Gastrocnemius medialis (tissue), 4 donors: ENCODE measurements at regions not wholly inside any gene's neighbourhood (a gene's known extent, or its start where the extent isn't known, plus 50 kb on each side); places are given as distances from the start of the nearest gene placed in this dataset.

Source experiments
- ATAC-seq, 2 donors: fragments of 150-250 bp; one replicate each; pipeline ENCODE4 v1.9.1; 2016
- DNase-seq, 2 donors: peaks; one replicate each; pipeline ENCODE4 v3.0.0-alpha.2; 2019
- H3K27ac ChIP-seq, 4 donors: fragments of 200-600 bp; sonication (generic); 1 replicate in 1 of 4; 2 replicates in 3 of 4; pipeline ENCODE4 v1.5.1; 2016 to 2018; ENCODE audit warnings: mild to moderate bottlenecking in 2 of 4, moderate library complexity in 1 of 4
- H3K27me3 ChIP-seq, 3 donors: fragments of 200-600 bp; sonication (generic) in 2 of 3; 1 replicate in 1 of 3; 2 replicates in 2 of 3; pipeline versions ENCODE4 v1.5.1 to v1.6.0; 2016 to 2019; ENCODE audit warnings: mild to moderate bottlenecking in 1 of 3, moderate library complexity in 1 of 3
- H3K36me3 ChIP-seq, 2 donors: fragments of 200-600 bp; sonication (generic) in 1 of 2; one replicate each; pipeline ENCODE4 v1.5.1; 2017 to 2018
- H3K4me1 ChIP-seq, 2 donors: fragments of 200-600 bp; sonication (generic) in 1 of 2; one replicate each; pipeline ENCODE4 v1.5.1; 2016 to 2017; ENCODE audit warnings: mild to moderate bottlenecking in 2 of 2
- H3K4me3 ChIP-seq, 4 donors: fragments of 200-600 bp; sonication (generic) in 3 of 4; 1 replicate in 1 of 4; 2 replicates in 3 of 4; pipeline ENCODE4 v1.5.1; 2016 to 2019; ENCODE audit warnings: mild to moderate bottlenecking in 2 of 4
- H3K9me3 ChIP-seq, 3 donors: fragments of 200-600 bp; sonication (generic) in 2 of 3; 1 replicate in 1 of 3; 2 replicates in 2 of 3; pipeline ENCODE4 v1.5.1; 2016 to 2019
- CTCF ChIP-seq, 5 experiments: fragments of 450-650 bp in 3 of 5; fragments of 200-600 bp in 2 of 5; sonication (generic) in 2 of 5; IDR thresholded peaks in 4 of 5; conservative IDR thresholded peaks in 1 of 5; 1 replicate in 4 of 5; 2 replicates in 1 of 5; pipeline ENCODE4 v1.5.1; 2016 to 2019; ENCODE audit warnings: antibody characterized with exemption in 5 of 5, mild to moderate bottlenecking in 3 of 5, moderate library complexity in 3 of 5
- POLR2A ChIP-seq, 2 donors: fragments of 450-650 bp; IDR thresholded peaks; one replicate each; pipeline ENCODE4 v1.6.1; 2017; ENCODE audit warnings: antibody characterized with exemption in 2 of 2, mild to moderate bottlenecking in 2 of 2, moderate library complexity in 2 of 2
- in situ Hi-C, 4 donors: fragments of 200-750 bp; cut with MboI; loops; one replicate each; pipeline versions ENCODE4 v1.15.0 to v1.8.0; 2017; ENCODE audit warnings: low sequenced_read_pairs in 4 of 4
- intact Hi-C: fragments of 100-400 bp; cut with DNase I; formaldehyde crosslinking; loops from one replicate; pipeline ENCODE4 v1.15.1; 2023; ENCODE audit warnings: low total_unique reads

GRCh38 chr13:97135883-97136282, 86.2 kb upstream of the MBNL2 start:
- Histone ChIP-seq H3K36me3 (no peaks in the 10 kb centered on the region), H3K27ac (no peak overlapping the region), H3K27me3 (no peaks in the 10 kb centered on the region), H3K9me3 (no peaks in the 10 kb centered on the region), H3K4me3 (no peak overlapping the region), H3K4me1 (no peaks in the 10 kb centered on the region)
- TF ChIP-seq CTCF (IDR thresholded peaks at IDR 0.05 in 4 of 5, conservative IDR thresholded peaks at IDR 0.05 in 1 of 5): no peak
- no peak for TF ChIP-seq POLR2A (IDR thresholded peaks at IDR 0.05)
- ATAC-seq (no peak), DNase-seq (no peak)
- in situ Hi-C loops (no loop called here), intact Hi-C loops (no loop called here)

GRCh38 chr13:97136418-97136817, 85.7 kb upstream of the MBNL2 start:
- TF ChIP-seq POLR2A (IDR thresholded peaks at IDR 0.05): no peak
- no peak for TF ChIP-seq CTCF (IDR thresholded peaks at IDR 0.05 in 4 of 5, conservative IDR thresholded peaks at IDR 0.05 in 1 of 5)
- no peak for ATAC-seq
- Histone ChIP-seq H3K27ac (no peak overlapping the region), H3K36me3 (no peaks in the 10 kb centered on the region), H3K27me3 (no peaks in the 10 kb centered on the region), H3K9me3 (no peaks in the 10 kb centered on the region), H3K4me1 (peaks cover 0 to under 1% of the 10 kb centered on the region in 2 donors), H3K4me3 (no peak overlapping the region)
- intact Hi-C loops: no loop called here
- in situ Hi-C loops: no loop called here
- DNase-seq: no peak

GRCh38 chr13:97139691-97140090, 82.4 kb upstream of the MBNL2 start:
- Histone ChIP-seq H3K27me3 (no peaks in the 10 kb centered on the region), H3K9me3 (no peaks in the 10 kb centered on the region), H3K4me3 (no peak overlapping the region), H3K4me1 (peaks cover 6 to 7% of the 10 kb centered on the region in 2 donors), H3K27ac (no peak overlapping the region), H3K36me3 (no peaks in the 10 kb centered on the region)
- no peak for ATAC-seq
- DNase-seq: no peak
- intact Hi-C loops: no loop called here
- no peak for TF ChIP-seq CTCF (IDR thresholded peaks at IDR 0.05 in 4 of 5, conservative IDR thresholded peaks at IDR 0.05 in 1 of 5)
- TF ChIP-seq POLR2A (IDR thresholded peaks at IDR 0.05): no peak
- in situ Hi-C loops: no loop called here

GRCh38 chr13:97140131-97140530, 82.0 kb upstream of the MBNL2 start:
- no peak overlapping the region for H3K27ac ChIP-seq
- no peak for DNase-seq
- H3K4me3 ChIP-seq: no peak overlapping the region
- peaks cover 6 to 7% of the 10 kb centered on the region in 2 donors for H3K4me1 ChIP-seq
- no peaks in the 10 kb centered on the region for H3K27me3 ChIP-seq
- intact Hi-C loops: no loop called here
- TF ChIP-seq POLR2A (IDR thresholded peaks at IDR 0.05) (no peak), CTCF (IDR thresholded peaks at IDR 0.05 in 4 of 5, conservative IDR thresholded peaks at IDR 0.05 in 1 of 5) (no peak)
- no peaks in the 10 kb centered on the region for H3K36me3 ChIP-seq
- no peak for ATAC-seq
- in situ Hi-C loops: no loop called here
- no peaks in the 10 kb centered on the region for H3K9me3 ChIP-seq

DNA sequence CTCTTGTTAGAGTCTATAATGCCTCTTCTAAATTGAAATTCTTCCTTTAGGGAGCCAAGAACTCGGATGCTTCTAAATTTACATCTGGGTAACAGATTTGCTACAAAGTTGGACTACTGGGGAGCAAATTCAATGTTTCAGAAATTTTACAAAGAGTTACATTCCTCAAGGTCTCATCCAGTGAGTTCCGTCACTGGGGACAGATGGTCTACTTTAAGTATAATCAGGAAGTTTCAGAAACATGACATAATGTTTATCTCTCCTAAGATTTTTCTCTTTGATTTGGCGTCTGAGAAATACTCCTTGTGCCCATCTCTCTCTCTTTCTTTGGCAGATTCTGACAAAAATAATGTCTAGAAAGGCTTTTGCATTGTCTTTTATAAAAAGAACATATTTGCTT, 81.5 kb upstream of the MBNL2 start:
- H3K4me1 ChIP-seq: peaks cover 6 to 7% of the 10 kb centered on the region in 2 donors
- no peaks in the 10 kb centered on the region for H3K27me3 ChIP-seq
- no peak for DNase-seq
- H3K36me3 ChIP-seq: no peaks in the 10 kb centered on the region
- in situ Hi-C loops: no loop called here
- ATAC-seq: no peak
- intact Hi-C loops: no loop called here
- H3K27ac ChIP-seq: no peak overlapping the region
- no peak overlapping the region for H3K4me3 ChIP-seq
- TF ChIP-seq POLR2A (IDR thresholded peaks at IDR 0.05) (no peak), CTCF (IDR thresholded peaks at IDR 0.05 in 4 of 5, conservative IDR thresholded peaks at IDR 0.05 in 1 of 5) (no peak)
- H3K9me3 ChIP-seq: no peaks in the 10 kb centered on the region
